ENCODE measurements at regions not wholly inside any gene's neighbourhood (a gene's known extent, or its start where the extent isn't known, plus 50 kb on each side); places are given as distances from the start of the nearest gene placed in this dataset.
"Not testable (repeated sequence)": the region's sequence is repeated elsewhere in the genome, so short reads cannot be mapped to it uniquely, and the experiment has no call there.

DNA sequence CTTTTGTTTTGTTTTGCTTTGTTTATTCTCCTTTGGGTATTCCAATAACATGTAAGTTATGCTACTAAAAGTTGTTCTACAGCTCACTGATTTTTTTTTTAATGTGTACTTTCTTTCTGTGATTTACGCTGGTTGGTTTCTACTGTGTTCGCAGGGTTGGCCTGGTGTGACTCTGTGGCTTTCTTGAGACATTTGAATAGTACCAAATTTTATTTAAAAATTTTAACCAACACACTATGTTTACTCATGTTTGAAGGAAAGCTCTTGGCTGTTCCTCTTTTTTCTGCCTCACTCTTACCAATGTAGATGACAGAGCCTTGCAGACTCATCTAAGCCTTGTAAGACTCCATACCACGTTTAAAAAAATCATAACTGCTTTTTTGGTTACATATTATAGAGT is 1784.9 kb upstream of the DEFB115 start:
- TF ChIP-seq ZBTB11 (tag by site-specific recombination; conservative IDR thresholded peaks at IDR 0.05; ENCODE audit: low read depth) (no peak), ZFHX2 (tag by site-specific recombination; conservative IDR thresholded peaks at IDR 0.05) (no peak), REST (tag by site-specific recombination; IDR thresholded peaks at IDR 0.05) (no peak), ZNF549 (tag by site-specific recombination; IDR thresholded peaks at IDR 0.05) (no peak), KLF9 (tag by site-specific recombination; IDR thresholded peaks at IDR 0.05; ENCODE audit: low read depth) (no peak), ZNF354C (tag by site-specific recombination; IDR thresholded peaks at IDR 0.05; ENCODE audit: borderline replicate concordance, low read depth) (no peak)
- TF ChIP-seq, protein P1, sequence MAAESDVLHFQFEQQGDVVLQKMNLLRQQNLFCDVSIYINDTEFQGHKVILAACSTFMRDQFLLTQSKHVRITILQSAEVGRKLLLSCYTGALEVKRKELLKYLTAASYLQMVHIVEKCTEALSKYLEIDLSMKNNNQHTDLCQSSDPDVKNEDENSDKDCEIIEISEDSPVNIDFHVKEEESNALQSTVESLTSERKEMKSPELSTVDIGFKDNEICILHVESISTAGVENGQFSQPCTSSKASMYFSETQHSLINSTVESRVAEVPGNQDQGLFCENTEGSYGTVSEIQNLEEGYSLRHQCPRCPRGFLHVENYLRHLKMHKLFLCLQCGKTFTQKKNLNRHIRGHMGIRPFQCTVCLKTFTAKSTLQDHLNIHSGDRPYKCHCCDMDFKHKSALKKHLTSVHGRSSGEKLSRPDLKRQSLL (tag by site-specific recombination; IDR thresholded peaks at IDR 0.05) = no peak
- Histone ChIP-seq H3K4me1 (ENCODE audit: control insufficient read depth, insufficient read depth, low read length) (no peaks in the 10 kb centered on the region), H3K4me3 (ENCODE audit: low read depth, low read length) (no peak overlapping the region), H3K9me3 (ENCODE audit: control insufficient read depth, insufficient read depth, low read depth, low read length) (no peaks in the 10 kb centered on the region), H3K36me3 (ENCODE audit: control insufficient read depth in 2 of 2, insufficient read depth in 1 of 2, low read length in 2 of 2) (no peaks in the 10 kb centered on the region), H3K27ac (ENCODE audit: extremely low read depth, low read depth, low read length) (no peak overlapping the region)
- ChIA-PET CTCF (interaction anchor here (1.0 kb wide), 1 partner anchor 30 kb away, joined by 4 read pairs; no protein-coding TSS in a partner anchor), POLR2A (no interaction called here)

DNA sequence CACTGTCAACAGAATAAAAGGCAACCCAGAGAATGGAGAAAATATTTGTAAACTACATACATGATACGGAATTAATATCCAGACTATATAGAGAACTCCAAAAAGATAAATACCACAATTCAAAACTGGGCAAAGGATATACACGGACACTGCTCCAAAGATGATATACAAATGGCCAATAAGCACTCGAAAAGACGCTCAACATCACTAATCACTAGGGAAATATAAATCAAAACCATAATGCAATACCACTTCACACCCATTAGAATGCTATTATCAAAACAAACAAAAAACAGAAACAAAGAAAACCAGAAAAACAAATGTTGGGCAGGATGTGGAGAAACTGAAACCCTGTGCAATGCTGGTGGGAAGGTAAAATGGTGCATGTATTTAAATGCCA is 1764.6 kb upstream of the DEFB115 start:
- CTCF ChIA-PET = interaction anchor here (1.0 kb wide), 1 partner anchor 273 kb away, joined by 3 read pairs; no protein-coding TSS in a partner anchor
- H3K9me3 ChIP-seq (ENCODE audit: control insufficient read depth, insufficient read depth, low read depth, low read length); H3K4me1 ChIP-seq (ENCODE audit: control insufficient read depth, insufficient read depth, low read length); H3K36me3 ChIP-seq (ENCODE audit: control insufficient read depth in 2 of 2, insufficient read depth in 1 of 2, low read length in 2 of 2); H3K27ac ChIP-seq (ENCODE audit: extremely low read depth, low read depth, low read length); POLR2A ChIA-PET; H3K4me3 ChIP-seq (ENCODE audit: low read depth, low read length): not testable (repeated sequence)

DNA sequence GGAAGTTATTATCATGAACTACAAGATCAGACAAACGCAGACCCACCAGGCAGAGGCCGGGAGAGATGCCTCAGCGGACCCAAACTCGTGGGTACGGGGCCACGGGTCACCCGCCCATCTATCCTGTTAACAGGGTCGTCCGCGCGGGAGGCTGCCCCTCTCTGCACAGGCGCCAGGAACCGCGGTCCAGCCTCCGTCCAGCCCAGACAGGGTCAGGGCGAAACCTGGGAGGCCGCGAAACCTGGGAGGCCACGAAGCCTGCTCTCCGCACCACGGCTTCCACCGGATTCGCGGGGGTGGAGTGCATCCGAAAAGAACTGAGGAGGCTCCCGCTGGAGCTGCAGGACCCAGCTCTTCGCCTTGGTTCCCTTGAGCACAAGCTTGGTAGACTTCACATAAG is 1760.7 kb upstream of the DEFB115 start:
- POLR2A ChIA-PET; CTCF ChIA-PET; H3K9me3 ChIP-seq (ENCODE audit: control insufficient read depth, insufficient read depth, low read depth, low read length); H3K4me3 ChIP-seq (ENCODE audit: low read depth, low read length); H3K36me3 ChIP-seq (ENCODE audit: control insufficient read depth in 2 of 2, insufficient read depth in 1 of 2, low read length in 2 of 2); H3K27ac ChIP-seq (ENCODE audit: extremely low read depth, low read depth, low read length); H3K4me1 ChIP-seq (ENCODE audit: control insufficient read depth, insufficient read depth, low read length): not testable (repeated sequence)

- no peaks in the 10 kb centered on the region for H3K4me1 ChIP-seq (ENCODE audit: control insufficient read depth, insufficient read depth, low read length)
- no peak overlapping the region for H3K4me3 ChIP-seq (ENCODE audit: low read depth, low read length)
- no peaks in the 10 kb centered on the region for H3K9me3 ChIP-seq (ENCODE audit: control insufficient read depth, insufficient read depth, low read depth, low read length)
- H3K27ac ChIP-seq (ENCODE audit: extremely low read depth, low read depth, low read length) = no peak overlapping the region
- ChIA-PET CTCF (no interaction called here), POLR2A (no interaction called here)
- H3K36me3 ChIP-seq (ENCODE audit: control insufficient read depth in 2 of 2, insufficient read depth in 1 of 2, low read length in 2 of 2) = no peaks in the 10 kb centered on the region
- TF ChIP-seq ZNF16 (tag by site-specific recombination; IDR thresholded peaks at IDR 0.05; ENCODE audit: low read depth) = no peak
- no peak for TF ChIP-seq ZNF76 (tag by site-specific recombination; IDR thresholded peaks at IDR 0.05; ENCODE audit: borderline replicate concordance, low read depth)
- TF ChIP-seq ZNF132 (tag by site-specific recombination; IDR thresholded peaks at IDR 0.05; ENCODE audit: borderline replicate concordance) = no peak
- no peak for TF ChIP-seq ZNF473 (tag by site-specific recombination; IDR thresholded peaks at IDR 0.05)
- TF ChIP-seq ZBTB21 (tag by site-specific recombination; IDR thresholded peaks at IDR 0.05) = no peak
- TF ChIP-seq ZNF830 (tag by site-specific recombination; IDR thresholded peaks at IDR 0.05; ENCODE audit: low read depth) = no peak
- TF ChIP-seq ZNF426 (tag by site-specific recombination; IDR thresholded peaks at IDR 0.05) = no peak
- TF ChIP-seq ZSCAN30 (tag by site-specific recombination; IDR thresholded peaks at IDR 0.05) = no peak
- TF ChIP-seq ZNF112 (tag by site-specific recombination; IDR thresholded peaks at IDR 0.05) = no peak
- TF ChIP-seq, protein P2, sequence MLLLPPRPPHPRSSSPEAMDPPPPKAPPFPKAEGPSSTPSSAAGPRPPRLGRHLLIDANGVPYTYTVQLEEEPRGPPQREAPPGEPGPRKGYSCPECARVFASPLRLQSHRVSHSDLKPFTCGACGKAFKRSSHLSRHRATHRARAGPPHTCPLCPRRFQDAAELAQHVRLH (tag by site-specific recombination; IDR thresholded peaks at IDR 0.05) = no peak
- no peak for TF ChIP-seq ZSCAN16 (tag by site-specific recombination; IDR thresholded peaks at IDR 0.05)
- TF ChIP-seq GLI4 (tag by site-specific recombination; IDR thresholded peaks at IDR 0.05) = no peak
- TF ChIP-seq ZNF223 (tag by site-specific recombination; IDR thresholded peaks at IDR 0.05) = no peak
Measured at GRCh38 chr20:29497261-29497671, 1760.2 kb upstream of the DEFB115 start.
